AG04449 (cell line): ENCODE measurements at regions not wholly inside any gene's neighbourhood (a gene's known extent, or its start where the extent isn't known, plus 50 kb on each side); places are given as distances from the start of the nearest gene placed in this dataset.

ENCODE experiments used
- CTCF ChIA-PET: fragments of 350-600 bp; formaldehyde crosslinking; extraction: SDS; loops from one replicate; lab custom pipeline; 2021; ENCODE audit warnings: antibody characterized with exemption; lab: Yijun Ruan, JAX
- POLR2A ChIA-PET: fragments of 400-600, 350-600 bp; formaldehyde crosslinking; extraction: SDS; loops from one replicate; lab custom pipeline; 2020; ENCODE audit warnings: antibody characterized with exemption, inconsistent platforms; lab: Yijun Ruan, JAX
- DNase-seq: peaks from one replicate; pipeline ENCODE4 v3.0.0-alpha.2; 2010; ENCODE audit warnings: low read depth, low spot score
- H3K4me3 ChIP-seq: 2 replicates; pipeline ENCODE4 v1.5.1; 2011; ENCODE audit warnings: low read depth, mild to moderate bottlenecking, control low read depth, low read length
- TF ChIP-seq, protein P1 (sequence below): IDR thresholded peaks from one replicate; pipeline ENCODE4 v1.5.1; 2011; ENCODE audit warnings: mild to moderate bottlenecking, moderate library complexity, low read length, control low read depth, inconsistent platforms; ENCODE audit not compliant: insufficient read depth; ENCODE audit errors: missing control alignments

DNA sequence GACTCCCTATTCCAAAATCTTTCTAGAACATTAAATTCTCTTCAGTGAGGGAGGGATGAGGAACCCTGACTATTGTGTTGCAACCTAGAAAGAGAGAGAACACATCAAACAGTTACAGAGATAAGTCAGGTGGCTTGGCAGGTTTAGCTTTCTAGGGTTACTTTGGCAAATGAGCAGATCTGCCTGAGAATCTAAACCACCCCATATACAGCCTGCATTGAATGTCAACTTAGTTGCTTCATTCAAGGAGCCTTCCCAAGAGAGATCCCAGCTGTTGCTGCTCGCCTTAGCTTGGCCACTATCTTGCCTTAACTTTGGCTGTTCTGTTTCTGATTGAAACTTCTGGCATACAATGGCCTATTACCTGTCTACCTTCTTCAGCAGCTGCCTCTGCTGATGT, 74.7 kb upstream of the TCF21 start:
- ChIA-PET POLR2A (no interaction called here), CTCF (interaction anchor here (1.0 to 1.1 kb wide), 2 partner anchors 102 to 245 kb away, joined by 3 to 4 read pairs; no protein-coding TSS in a partner anchor)
- no peak for DNase-seq
- TF ChIP-seq, protein P1, sequence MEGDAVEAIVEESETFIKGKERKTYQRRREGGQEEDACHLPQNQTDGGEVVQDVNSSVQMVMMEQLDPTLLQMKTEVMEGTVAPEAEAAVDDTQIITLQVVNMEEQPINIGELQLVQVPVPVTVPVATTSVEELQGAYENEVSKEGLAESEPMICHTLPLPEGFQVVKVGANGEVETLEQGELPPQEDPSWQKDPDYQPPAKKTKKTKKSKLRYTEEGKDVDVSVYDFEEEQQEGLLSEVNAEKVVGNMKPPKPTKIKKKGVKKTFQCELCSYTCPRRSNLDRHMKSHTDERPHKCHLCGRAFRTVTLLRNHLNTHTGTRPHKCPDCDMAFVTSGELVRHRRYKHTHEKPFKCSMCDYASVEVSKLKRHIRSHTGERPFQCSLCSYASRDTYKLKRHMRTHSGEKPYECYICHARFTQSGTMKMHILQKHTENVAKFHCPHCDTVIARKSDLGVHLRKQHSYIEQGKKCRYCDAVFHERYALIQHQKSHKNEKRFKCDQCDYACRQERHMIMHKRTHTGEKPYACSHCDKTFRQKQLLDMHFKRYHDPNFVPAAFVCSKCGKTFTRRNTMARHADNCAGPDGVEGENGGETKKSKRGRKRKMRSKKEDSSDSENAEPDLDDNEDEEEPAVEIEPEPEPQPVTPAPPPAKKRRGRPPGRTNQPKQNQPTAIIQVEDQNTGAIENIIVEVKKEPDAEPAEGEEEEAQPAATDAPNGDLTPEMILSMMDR = no peak
- H3K4me3 ChIP-seq = no peak overlapping the region

DNA sequence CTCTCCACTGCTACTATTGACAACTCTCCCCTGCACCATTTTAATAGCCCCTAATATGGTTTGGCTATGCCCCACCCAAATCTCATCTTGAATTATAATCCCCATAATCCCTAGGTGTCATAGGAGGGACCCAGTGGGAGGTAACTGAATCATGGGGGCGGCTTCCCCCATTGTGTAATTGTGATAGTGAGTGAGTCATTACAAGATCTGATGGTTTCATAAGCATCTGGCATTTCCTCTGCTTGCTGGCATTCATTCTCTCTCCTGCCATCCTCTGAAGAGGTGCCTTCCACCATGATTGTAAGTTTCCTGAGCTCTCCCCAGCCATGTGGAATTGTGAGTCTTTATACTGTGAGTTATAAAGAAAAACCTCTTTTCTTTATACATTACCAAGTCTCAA, 74.1 kb upstream of the TCF21 start:
- CTCF ChIA-PET = interaction anchor here (1.0 kb wide), 1 partner anchor 246 kb away, joined by 4 read pairs; no protein-coding TSS in a partner anchor
- POLR2A ChIA-PET = no interaction called here
- no peak overlapping the region for H3K4me3 ChIP-seq
- DNase-seq = no peak
- TF ChIP-seq, protein P1 = no peak

GRCh38 chr6:133815313-133815712, 73.6 kb upstream of the TCF21 start:
- DNase-seq = no peak
- H3K4me3 ChIP-seq = no peak overlapping the region
- ChIA-PET CTCF (interaction anchor here (1.0 to 4.5 kb wide), 2 partner anchors 246 kb away, joined by 4 to 19 read pairs; no protein-coding TSS in a partner anchor), POLR2A (no interaction called here)
- TF ChIP-seq, protein P1 = no peak

- no peak overlapping the region for H3K4me3 ChIP-seq
- POLR2A ChIA-PET = no interaction called here
- TF ChIP-seq, protein P1 = no peak
- DNase-seq = no peak
- CTCF ChIA-PET = interaction anchor here (1.0 to 4.5 kb wide), 5 partner anchors 14 to 247 kb away, joined by 3 to 19 read pairs (median 7); no protein-coding TSS in a partner anchor
Measured at GRCh38 chr6:133816171-133816570, 72.7 kb upstream of the TCF21 start.

DNA sequence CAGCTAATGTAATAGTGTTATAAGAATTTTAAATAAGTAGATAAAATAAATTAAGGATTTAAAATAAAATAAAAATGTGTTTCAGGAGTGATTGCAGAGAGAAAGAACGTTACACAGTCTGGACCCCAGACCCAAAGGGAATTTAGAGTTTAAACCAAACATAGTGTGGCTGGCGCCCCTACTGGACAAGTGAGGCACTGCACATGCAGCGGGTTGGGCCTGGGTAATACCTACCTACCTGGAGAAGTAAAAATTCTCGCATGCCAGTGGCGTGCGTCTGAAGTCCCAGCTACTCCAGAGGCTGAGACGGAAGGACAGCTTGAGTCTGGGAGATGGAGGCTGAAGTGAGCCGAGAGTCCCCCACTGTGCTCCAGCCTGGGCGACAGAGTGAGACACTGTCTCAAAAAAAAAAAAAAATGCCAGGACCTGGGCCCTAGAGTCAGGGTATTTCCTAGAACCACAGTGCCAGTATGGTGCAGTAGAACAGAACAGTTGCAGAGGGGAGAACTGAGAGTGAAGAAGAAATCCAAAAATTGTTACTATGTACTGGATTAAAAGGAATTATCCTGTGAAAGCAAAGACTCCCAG, 71.4 kb upstream of the TCF21 start:
- TF ChIP-seq, protein P1 = peak; percentile 22
- CTCF ChIA-PET = interaction anchor here (1.0 to 4.5 kb wide), 7 partner anchors 12 to 274 kb away, joined by 3 to 19 read pairs (median 4); no protein-coding TSS in a partner anchor
- POLR2A ChIA-PET = no interaction called here
- no peak for DNase-seq
- H3K4me3 ChIP-seq = no peak overlapping the region

- CTCF ChIA-PET = interaction anchor here (1.1 to 4.5 kb wide), 5 partner anchors 12 to 249 kb away, joined by 3 to 19 read pairs (median 6); no protein-coding TSS in a partner anchor
Measured at GRCh38 chr6:133818320-133818719, 70.6 kb upstream of the TCF21 start.

More at GRCh38 chr6:133818320-133818719, 70.6 kb upstream of the TCF21 start:
- H3K4me3 ChIP-seq = no peak overlapping the region
- POLR2A ChIA-PET = no interaction called here
- TF ChIP-seq, protein P1 = no peak
- no peak for DNase-seq
